ENCODE measurements at regions not wholly inside any gene's neighbourhood (a gene's known extent, or its start where the extent isn't known, plus 50 kb on each side); places are given as distances from the start of the nearest gene placed in this dataset.

DNA sequence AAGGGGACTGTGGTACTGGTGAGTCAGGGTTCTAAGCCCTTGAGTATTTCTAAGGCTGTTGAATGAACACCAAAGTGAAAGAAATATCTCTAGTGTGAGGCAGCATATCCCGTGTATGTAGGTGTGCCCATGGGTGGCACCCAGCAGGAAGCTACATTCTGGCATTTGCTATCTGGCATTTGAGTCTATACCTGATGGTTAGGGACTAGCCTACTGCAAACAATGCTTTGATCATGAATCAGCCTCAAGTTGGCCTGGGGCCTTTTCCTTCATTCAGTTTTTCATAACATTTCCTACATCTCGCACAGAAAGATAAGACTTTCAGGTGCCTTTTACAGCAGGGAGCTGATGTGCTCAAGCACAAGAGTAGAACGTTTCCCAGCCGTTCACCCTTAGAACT lies 85.7 kb upstream of the E2F7 start:
- Histone ChIP-seq H3K4me2 (no peak overlapping the region), H3K27ac (no peak overlapping the region), H3K9me3 (no peaks in the 10 kb centered on the region), H3K4me3 (no peak overlapping the region), H3K4me1 (no peaks in the 10 kb centered on the region)
- POLR2A ChIA-PET = no interaction called here
- CTCF ChIA-PET = interaction anchor here (1.1 kb wide), 1 partner anchor 17 kb away, joined by 3 read pairs; no protein-coding TSS in a partner anchor
- WGBS (ENCODE audit: missing lambda C conversion rate) = 2% methylated on average over 4 of the region's 4 CpGs
- no peak for TF ChIP-seq FOSL2 (IDR thresholded peaks at IDR 0.05)
- TF ChIP-seq FOSL2 (CRISPR knock-in tag; IDR thresholded peaks at IDR 0.05) = no peak
- TF ChIP-seq, protein P1, sequence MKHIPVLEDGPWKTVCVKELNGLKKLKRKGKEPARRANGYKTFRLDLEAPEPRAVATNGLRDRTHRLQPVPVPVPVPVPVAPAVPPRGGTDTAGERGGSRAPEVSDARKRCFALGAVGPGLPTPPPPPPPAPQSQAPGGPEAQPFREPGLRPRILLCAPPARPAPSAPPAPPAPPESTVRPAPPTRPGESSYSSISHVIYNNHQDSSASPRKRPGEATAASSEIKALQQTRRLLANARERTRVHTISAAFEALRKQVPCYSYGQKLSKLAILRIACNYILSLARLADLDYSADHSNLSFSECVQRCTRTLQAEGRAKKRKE (CRISPR knock-in tag; IDR thresholded peaks at IDR 0.05; ENCODE audit: low read depth) = no peak
- no peak for TF ChIP-seq CHD2 (IDR thresholded peaks at IDR 0.05; ENCODE audit: low read length, partially characterized antibody)
- TF ChIP-seq PHF8 (IDR thresholded peaks at IDR 0.05; ENCODE audit: borderline replicate concordance, low read depth) = no peak
- TF ChIP-seq ZNF302 (CRISPR knock-in tag; IDR thresholded peaks at IDR 0.05) = no peak
- no peak for TF ChIP-seq EHF (CRISPR knock-in tag; IDR thresholded peaks at IDR 0.05)
- ATAC-seq (no peak), DNase-seq (ENCODE audit: low read depth in 1 of 2, low spot score in 1 of 2) (no peak), FAIRE-seq (no peak)

DNA sequence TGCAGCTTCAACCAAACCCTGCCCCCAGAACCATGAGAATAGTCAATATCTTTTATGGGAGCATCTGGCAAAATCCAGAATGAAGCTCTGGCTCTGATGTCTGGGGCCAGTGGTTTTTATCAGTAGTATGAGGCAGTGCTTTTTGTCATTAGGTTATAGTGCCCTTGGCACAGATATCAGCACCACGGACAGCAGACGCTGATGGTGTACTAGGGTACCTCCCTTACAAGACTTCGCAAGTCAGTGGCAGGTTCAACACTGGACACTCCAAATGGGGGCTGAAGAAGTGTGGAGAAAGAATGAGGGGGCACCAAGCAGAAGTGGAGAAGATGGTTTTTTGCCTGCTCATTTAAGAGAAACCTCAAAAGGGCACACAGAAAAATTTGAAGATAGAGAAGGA lies 68.2 kb upstream of the E2F7 start:
- no peaks in the 10 kb centered on the region for H3K4me1 ChIP-seq
- peak in 1 of 2 experiments; percentile 23 for DNase-seq (ENCODE audit: low read depth in 1 of 2, low spot score in 1 of 2)
- FAIRE-seq = no peak
- WGBS (ENCODE audit: missing lambda C conversion rate) = 0% methylated on average over 3 of the region's 3 CpGs
- no peak overlapping the region for H3K27ac ChIP-seq
- no peak overlapping the region for H3K4me2 ChIP-seq
- no peaks in the 10 kb centered on the region for H3K9me3 ChIP-seq
- POLR2A ChIA-PET = no interaction called here
- H3K4me3 ChIP-seq = no peak overlapping the region
- CTCF ChIA-PET = interaction anchor here (1.1 to 1.5 kb wide), 2 partner anchors 17 to 84 kb away, joined by 3 to 5 read pairs; no protein-coding TSS in a partner anchor
- no peak for TF ChIP-seq ZFP36 (IDR thresholded peaks at IDR 0.05; ENCODE audit: borderline replicate concordance, partially characterized antibody)
- peak; percentile 68; the same call in 1 of the 2 replicates for TF ChIP-seq EHMT2 (IDR thresholded peaks at IDR 0.05; ENCODE audit: low read depth)
- TF ChIP-seq, protein P2, sequence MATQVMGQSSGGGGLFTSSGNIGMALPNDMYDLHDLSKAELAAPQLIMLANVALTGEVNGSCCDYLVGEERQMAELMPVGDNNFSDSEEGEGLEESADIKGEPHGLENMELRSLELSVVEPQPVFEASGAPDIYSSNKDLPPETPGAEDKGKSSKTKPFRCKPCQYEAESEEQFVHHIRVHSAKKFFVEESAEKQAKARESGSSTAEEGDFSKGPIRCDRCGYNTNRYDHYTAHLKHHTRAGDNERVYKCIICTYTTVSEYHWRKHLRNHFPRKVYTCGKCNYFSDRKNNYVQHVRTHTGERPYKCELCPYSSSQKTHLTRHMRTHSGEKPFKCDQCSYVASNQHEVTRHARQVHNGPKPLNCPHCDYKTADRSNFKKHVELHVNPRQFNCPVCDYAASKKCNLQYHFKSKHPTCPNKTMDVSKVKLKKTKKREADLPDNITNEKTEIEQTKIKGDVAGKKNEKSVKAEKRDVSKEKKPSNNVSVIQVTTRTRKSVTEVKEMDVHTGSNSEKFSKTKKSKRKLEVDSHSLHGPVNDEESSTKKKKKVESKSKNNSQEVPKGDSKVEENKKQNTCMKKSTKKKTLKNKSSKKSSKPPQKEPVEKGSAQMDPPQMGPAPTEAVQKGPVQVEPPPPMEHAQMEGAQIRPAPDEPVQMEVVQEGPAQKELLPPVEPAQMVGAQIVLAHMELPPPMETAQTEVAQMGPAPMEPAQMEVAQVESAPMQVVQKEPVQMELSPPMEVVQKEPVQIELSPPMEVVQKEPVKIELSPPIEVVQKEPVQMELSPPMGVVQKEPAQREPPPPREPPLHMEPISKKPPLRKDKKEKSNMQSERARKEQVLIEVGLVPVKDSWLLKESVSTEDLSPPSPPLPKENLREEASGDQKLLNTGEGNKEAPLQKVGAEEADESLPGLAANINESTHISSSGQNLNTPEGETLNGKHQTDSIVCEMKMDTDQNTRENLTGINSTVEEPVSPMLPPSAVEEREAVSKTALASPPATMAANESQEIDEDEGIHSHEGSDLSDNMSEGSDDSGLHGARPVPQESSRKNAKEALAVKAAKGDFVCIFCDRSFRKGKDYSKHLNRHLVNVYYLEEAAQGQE (IDR thresholded peaks at IDR 0.05) = peak; percentile 90
- ATAC-seq = peak; percentile 60 to 73; a peak in 4 of 6 replicates

DNA sequence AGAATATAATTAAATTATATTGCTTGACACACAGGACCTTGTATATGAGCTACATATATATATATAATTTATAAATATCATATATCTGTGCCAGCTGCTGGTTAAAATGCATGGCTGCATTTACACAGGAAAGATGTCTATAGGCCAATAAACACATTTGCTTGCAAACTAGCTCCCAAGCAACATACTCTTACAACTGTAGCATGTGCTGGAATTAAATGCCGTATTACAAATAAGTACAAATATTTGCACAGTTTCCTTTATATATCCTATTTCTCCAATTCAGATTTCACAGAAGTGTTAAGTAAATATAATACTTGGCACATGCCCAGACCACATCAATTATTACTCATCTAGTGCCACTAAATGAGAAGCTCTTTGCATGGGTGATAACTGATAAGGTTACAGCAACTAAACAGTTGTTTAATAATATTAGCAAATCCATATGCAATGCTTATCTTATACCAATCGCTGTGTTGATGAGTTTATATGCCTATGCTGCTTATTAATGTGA lies 66.7 kb upstream of the E2F7 start:
- no peak for ATAC-seq
- H3K9me3 ChIP-seq = no peaks in the 10 kb centered on the region
- DNase-seq (ENCODE audit: low read depth in 1 of 2, low spot score in 1 of 2) = no peak
- WGBS (ENCODE audit: missing lambda C conversion rate) = 3% methylated on average over 2 of the region's 2 CpGs
- POLR2A ChIA-PET = no interaction called here
- H3K4me2 ChIP-seq = no peak overlapping the region
- TF ChIP-seq FOSL2 (IDR thresholded peaks at IDR 0.05) (no peak), FOSL2 (CRISPR knock-in tag; IDR thresholded peaks at IDR 0.05) (no peak), HDAC2 (IDR thresholded peaks at IDR 0.05) (no peak), NPAS2 (CRISPR knock-in tag; IDR thresholded peaks at IDR 0.05; ENCODE audit: borderline replicate concordance) (no peak), ZC3H11A (IDR thresholded peaks at IDR 0.05) (no peak)
- TF ChIP-seq, protein P3, sequence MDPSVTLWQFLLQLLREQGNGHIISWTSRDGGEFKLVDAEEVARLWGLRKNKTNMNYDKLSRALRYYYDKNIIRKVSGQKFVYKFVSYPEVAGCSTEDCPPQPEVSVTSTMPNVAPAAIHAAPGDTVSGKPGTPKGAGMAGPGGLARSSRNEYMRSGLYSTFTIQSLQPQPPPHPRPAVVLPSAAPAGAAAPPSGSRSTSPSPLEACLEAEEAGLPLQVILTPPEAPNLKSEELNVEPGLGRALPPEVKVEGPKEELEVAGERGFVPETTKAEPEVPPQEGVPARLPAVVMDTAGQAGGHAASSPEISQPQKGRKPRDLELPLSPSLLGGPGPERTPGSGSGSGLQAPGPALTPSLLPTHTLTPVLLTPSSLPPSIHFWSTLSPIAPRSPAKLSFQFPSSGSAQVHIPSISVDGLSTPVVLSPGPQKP (IDR thresholded peaks at IDR 0.05; ENCODE audit: low read depth, low read length) = no peak
- CTCF ChIA-PET = interaction anchor here (0.8 to 1.5 kb wide), 3 partner anchors 82 to 200 kb away, joined by 3 to 4 read pairs (median 3); no protein-coding TSS in a partner anchor
- no peak overlapping the region for H3K27ac ChIP-seq
- H3K4me1 ChIP-seq = no peaks in the 10 kb centered on the region
- no peak for FAIRE-seq
- no peak overlapping the region for H3K4me3 ChIP-seq

All from A549 (cell line).